Brain pericyte (primary cell): ENCODE measurements at regions not wholly inside any gene's neighbourhood (a gene's known extent, or its start where the extent isn't known, plus 50 kb on each side); places are given as distances from the start of the nearest gene placed in this dataset.

Source experiments
- DNase-seq: peaks from one replicate; pipeline ENCODE4 v3.0.0-alpha.2; 2012; ENCODE audit warnings: low read depth, low spot score

DNA sequence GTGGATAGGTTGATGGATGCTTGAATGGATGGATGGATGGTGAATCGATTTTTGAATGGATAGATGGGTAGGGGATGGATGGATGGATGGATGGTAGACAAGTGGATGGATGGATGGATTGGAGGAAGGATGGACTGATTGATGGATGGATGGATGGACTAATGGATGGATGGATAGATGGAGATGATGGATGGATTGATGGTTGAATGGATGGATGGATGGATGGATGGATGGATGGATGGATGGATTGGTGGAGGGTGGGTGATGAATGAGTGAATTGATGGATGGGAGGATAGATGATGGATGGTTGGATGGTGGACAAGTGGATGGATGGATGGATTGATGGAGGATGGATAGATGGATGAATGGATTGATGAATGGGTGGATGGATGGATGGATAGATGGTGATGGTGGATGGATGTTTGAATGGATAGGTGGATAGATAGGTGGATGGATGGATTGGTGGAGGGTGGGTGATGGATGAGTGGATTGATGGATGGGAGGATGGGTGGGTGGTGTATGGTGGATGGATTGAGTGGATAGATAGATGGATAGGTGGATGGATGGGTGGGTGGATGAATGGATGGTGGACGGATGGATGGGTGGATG lies 1140.9 kb downstream of the BRD1 start:
- no peak for DNase-seq

DNA sequence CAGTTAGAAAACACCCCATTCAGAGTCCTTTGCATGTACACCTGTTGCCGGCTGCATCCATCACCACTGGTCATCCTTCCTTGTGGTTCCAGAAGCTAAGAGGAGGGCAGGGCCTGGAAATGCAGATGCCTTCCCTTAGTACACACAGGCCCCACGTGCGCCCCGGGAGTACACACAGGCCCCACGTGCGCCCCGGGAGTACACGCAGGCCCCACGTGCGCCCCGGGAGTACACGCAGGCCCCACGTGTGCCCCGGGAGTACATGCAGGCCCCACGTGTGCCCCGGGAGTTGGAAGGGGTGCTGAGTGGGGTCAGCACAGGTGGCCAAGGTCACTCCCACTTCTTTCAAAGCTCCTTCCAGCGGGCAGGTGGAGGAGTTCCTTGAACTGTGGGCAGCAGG lies 1141.9 kb downstream of the BRD1 start:
- DNase-seq = no peak

DNA sequence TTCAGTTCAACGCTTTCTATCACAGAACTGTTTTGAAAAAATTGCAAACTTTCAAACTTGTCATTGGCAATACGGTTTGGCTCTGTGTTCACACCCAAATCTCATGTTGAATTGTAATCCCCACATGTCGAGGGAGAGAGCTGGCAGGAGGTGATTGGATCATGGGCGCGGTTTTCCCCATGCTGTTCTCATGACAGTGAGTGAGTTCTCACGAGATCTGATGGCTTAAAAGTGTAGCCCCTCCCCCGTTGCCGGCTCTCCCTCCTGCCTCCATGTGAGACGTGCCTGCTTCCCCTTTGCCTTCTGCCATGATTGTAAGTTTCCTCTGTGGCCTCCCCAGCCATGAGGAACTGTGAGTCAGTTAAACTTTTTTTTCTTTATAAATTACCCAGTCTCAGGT lies 1144.0 kb downstream of the BRD1 start:
- DNase-seq = no peak

DNA sequence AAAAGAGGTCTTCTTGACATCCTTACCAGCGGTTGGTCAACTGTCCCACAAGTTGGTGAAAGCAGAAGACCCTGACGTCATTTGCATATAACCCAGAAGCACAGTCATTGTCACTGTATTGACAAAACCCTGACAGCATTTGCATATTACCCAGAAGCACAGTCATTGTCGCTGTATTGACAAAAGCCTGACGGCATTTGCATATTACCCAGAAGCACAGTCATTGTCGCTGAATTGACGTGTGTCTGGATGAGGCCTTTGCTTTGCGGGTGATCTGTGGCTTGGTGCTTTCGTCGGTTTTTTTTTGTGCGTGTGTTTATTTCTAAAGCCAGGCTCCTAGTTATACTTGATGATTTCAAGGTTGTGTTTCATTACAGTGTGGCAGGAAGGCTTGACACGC lies 1145.2 kb downstream of the BRD1 start:
- no peak for DNase-seq

DNA sequence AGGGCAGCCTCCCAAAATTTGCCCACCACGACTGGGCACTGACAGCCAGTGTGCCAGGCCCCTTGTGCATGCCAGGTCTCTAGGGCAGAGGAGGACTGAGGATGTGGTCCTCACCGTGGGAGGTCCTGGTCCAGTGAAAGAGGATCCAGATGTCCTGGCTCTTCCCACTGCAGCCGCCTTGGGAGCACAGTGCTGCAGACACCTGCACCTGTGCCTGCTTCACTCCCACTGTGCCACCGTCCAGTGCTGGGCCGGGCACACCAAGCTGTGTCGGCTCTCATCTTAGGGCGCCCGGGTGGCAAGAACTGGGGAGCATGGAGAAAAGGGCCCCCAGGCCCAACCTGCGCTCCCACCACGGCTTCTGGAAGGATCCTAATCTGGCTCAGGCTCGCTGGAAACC lies 1147.1 kb downstream of the BRD1 start:
- DNase-seq = no peak

DNA sequence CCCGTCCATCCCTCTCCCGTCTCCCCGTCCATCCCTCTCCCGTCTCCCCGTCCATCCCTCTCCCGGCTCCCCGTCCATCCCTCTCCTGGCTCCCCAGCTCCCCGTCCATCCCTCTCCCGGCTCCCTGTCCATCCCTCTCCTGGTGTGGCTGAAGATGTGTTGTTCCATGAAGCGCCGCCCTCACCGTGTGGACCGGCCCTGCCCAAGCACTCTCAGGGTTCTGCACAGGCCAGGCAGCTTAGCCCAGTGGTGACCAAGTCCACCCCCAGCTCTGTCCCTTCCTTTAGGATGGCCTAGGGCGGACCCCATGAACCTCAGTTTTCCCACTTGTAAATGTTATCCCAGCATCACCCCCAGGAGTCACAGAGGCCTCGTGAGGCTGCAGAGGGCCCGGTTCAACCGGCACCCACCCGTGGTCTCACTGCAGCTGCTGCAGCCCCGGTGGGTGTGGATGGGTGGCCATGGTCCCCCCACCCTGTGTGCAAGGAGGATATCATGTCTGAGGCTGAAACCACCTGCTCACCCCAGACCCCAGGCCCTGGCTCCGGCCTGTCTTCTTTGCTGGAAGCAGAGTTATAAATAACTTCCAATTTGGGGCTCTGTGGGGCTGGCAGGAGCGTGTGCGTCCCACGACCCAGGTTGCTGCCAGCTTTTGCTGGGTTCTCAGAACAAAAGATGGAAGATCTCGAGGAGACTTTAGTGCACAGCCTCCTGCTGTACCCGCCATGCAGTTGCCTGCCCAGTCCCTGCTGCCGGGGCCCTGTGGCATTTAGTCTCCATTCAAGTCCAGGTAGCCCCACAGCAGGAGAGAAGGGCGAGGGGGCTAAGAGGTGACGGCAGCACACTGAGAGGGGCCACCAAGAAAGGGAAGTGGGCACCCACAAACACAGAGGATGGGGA lies 1147.8 kb downstream of the BRD1 start:
- no peak for DNase-seq

DNA sequence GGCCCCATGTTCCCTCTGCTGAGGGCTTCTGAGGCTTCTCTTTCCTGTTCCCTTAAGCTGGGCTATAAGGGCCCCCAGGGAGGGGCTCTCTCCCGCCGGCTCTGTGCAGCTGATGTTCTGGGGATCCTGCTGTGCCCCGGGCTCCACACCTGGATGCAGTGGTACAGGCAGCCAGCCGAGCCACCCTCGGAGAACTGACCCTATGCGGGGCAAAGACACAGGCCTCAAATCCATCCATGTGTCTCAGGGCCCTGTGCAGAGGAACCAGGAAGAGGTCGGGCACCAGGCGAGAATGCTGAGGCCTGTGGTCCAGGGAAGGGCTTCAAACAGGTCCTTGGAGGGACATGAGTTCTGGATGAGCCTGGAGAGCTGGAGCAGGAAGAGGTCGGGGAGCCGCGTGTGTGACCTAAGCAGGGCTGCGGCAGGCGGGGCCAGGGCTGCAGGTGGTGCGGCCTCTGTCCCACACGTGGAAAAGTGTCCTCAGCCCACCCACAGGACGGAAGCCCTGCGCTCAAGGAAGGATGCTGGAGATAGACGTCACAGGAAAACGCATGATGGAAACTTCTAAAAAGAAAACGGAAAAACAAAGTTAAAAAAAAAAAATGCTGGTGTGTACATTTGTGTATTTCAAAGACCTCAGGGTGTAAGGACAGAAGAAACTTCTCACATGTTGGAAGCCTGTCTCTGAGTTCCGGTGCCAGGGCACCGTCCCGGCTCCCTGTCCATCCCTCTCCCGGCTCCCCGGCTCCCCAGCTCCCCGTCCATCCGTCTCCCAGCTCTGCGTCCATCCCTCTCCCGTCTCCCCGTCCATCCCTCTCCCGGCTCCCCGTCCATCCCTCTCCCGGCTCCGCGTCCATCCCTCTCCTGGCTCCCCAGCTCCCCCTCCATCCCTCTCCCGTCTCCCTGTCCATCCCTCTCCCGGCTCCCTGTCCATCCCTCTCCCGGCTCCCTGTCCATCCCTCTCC lies 1149.2 kb downstream of the BRD1 start:
- no peak for DNase-seq

DNA sequence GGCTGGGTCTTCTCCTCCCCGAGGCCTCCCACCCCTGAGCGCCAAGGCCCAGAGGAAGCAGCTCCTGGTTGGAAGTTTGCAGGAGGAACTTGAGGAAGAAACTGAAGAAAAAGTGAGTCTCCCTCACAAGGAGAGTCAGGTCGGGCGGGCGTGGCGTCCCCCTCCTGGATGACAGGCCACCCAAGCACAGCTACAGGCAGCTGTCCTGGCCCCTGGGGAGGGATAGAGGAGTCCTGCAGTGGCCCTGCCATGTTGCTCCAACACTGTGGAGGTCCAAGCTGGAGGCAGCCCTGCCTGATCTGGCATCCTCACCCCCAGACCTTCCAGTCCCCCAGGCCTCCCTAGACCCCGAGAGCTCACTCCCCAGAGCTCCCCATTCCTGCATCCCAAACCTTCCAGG lies 1150.1 kb downstream of the BRD1 start:
- DNase-seq = no peak

DNA sequence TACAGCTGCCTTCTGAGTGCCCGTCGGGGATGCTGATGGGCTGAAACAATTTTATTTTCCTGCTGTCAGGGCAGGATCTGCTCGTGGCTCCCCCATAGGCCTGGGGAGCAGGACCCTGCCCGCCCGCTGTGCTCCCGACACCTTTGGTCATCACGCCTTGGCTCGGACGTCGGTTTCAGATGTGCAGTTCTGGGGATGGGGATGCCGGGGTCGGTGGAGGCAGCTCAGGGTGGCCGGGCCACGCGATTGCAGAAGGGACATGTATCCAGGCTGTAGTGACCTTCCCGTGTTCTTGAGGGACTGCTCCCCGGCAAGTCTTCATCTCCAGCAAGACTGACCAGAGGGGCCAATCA lies 1150.5 kb downstream of the BRD1 start:
- no peak for DNase-seq

DNA sequence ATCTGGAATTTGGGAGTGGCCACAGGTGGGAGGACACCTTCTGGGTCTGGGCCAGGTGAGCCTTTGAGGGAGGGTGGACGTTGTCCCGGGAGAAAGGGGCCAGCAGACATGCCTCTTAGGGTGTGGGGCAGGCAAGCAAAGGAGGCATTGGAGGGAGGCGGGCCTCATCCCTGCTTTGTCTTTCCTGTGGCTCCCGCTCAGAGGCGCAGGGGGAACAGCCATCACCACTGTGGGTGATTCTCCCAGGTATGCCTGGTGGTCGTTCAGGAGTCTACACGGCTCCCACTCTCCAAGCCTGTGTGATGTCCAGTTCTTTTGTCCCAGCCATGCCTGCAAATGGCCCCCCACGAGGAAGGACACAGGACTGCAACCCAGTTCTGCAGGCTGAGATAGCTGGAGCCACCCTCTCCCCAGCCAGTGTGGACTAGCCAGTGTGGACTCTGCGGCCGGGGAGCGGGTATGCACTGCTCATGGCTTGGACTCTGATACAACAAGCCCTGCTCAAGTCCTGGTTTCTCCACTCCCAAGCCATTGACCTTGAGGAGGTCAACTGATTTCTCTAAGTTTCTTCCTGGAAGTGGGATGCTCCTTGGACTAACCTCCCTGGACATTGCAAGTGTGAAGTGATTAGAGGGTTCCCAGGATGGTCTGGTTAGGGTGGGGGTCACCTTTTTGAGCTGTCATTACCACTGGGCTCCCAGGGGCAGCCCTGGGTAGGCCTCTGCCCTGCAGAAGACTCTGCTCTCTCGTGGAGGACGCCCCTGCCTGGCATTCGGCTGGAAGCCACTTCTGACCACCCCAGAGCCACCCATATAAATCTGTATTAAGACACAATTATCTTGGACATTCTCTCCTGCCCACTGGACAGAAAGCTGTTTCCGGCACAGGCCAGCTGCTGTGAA lies 1151.2 kb downstream of the BRD1 start:
- DNase-seq = no peak

DNA sequence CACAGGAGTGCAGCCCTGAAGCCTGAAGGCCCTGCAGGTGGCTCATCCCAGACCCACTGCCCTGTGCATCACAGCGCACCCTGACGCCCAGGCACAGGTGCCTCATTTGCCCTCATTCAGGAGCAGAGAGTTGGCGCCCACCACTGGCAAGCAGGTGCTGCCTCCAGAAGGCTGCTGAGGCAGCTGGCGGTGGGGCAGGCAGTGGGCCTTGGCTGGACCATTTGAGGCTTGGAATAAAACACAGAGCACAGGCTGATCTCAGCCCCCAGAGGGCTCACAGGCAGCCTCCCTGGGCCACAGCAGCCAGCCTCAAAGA lies 1151.9 kb downstream of the BRD1 start:
- DNase-seq = no peak

DNA sequence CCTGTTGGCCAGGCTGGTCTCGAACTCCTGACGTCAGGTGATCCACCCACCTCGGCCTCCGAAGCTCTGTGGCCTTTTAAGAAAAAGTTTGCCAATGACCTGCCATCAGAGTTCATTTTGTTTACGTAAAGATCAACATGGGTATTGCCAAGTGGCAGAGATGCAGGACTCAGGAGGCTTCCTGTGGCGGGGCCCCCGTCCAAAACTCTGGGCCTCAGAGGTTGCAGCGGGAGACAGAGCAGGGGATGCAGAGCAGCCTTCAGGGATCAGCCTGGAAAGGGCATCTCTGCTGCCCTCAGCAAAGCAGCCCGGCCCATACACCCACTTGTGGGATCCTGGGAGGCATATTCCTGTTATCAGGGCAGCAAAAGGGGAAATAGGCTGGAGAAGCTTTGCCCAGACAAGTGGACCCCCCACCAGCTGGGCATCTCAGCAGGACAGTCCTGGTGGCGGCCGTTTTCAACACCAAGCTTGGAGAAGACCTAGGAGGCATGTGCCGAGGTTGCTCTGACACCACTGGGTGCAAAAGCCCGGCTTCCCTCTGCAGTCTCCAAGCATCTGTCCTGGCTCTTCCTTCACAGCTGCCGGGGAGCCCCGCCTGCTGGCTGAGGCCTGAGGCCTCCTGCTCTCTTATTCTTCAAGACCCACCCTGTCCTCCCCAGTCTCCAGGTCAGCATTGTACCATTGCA lies 1152.4 kb downstream of the BRD1 start:
- DNase-seq = no peak

DNA sequence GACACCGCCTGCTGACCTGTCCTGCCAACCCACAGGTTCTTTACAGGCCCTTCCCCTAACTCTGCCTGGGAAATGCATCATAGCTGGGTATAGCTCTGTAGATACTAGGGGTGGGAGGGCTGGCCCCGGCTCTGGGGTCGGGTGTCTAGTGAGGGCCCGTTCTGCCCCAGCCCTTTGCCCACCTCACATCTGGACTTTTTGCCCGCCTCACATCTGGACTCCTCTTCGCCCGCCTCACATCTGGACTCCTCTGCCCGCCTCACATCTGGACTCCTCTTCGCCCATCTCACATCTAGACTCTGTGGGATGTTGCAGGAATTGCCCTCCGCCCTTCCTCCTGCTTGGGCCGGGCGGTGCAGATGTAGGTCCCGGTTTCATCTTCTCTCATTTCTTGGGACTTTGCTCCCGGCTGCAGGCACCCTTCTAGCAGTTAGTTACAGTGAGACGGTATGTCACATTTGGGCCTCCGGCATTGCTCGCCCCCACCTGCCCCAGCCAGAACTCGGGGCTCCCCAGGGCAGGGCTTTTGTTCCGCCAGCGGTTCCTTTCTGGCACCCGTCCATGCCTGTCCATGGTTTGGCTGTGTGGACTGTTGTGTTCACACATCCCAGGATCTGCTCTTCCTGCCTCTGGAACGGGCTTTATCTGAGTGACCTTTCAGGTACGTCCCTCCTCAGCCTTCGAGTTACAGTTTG lies 1153.7 kb downstream of the BRD1 start:
- no peak for DNase-seq

DNA sequence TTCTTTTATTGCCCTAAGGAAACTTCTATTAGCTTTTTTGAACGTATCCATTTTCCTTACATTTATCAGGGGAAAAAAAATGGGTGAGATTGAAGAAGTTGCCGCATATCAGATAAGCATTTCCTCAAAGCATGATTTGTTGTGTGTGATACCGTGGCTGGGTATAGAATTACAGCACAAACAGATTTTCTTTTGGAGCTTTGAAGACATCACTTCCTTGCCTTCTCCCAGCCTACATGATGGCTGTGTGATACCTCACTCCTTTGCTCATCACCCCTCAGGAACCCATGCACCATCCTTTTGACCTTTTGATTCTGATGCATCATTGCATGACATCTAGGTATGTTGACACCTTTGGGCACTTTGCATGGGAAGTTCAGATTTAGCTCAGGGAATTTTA lies 1155.3 kb downstream of the BRD1 start:
- no peak for DNase-seq

DNA sequence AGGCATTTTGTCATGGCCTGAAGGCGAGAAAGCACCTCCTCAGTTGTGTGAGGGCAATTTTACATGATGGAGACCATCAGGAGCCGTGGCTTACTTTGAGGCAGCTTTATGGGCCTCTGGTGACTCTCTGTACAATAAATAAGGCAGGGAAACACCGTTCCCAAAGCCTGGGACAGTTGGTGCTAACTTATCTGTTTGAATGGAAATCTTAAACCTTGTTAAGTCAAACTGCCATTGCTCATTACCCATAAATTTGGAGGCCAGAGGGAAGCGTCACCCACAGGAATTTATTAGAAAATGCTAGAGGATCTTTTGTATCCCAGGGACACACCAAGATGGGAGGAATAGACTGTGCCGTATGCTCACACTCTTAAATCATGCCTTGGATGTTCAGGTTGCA lies 1156.9 kb downstream of the BRD1 start:
- no peak for DNase-seq

DNA sequence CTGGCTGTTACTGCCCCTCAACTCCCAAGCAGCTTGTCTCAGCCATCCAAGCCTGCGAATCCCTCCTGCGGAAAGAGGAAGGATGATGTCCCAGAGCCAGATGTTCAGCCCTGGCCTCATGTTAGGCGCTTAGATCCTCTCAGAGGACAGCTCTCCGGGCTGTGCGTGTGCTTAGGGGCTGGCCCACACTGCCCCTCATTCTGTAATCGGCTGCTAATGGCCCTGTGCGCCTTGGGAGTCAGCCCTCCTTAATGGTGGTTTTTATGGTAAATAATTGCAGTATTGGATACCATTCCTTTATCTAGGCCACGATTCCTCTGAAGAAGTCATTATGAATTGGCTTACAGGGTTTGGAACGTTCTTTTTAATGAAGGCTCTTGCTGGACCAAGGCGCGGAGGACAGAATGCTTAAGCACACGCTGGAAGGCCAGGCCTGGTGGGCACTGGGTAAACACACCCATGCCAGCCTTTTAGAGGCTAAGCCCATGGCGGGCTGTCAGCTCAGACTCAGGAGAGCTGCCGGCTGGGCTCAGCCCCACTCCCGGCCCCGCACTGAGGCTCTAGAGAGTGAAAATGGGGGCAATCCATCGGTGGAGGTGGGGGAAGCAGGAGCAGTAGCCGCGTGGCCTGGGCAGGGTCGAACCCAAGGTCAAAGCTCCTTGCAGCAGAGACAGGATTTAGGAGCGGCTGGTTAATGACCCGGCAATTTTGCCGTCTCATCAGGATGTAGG lies 1157.5 kb downstream of the BRD1 start:
- no peak for DNase-seq

DNA sequence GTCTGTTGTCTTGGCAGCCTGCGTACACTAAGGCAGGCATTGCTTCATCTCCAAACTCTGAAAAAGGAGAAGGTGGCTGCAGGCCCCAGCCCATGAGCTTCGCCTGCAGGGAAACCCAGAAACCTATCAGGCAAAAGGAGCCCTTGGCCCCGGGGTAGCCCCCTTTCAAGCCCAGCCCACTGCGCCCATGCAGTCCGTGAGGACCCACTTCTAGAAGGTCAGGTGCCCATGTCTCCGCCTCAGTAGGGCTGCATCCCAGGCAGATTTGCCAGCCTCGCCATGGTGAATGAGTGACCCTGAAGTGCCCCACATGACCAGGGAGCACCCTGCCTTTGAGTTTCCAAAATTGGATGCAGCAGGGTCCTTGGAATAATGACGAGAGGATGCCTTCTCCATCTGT lies 1158.4 kb downstream of the BRD1 start:
- no peak for DNase-seq

DNA sequence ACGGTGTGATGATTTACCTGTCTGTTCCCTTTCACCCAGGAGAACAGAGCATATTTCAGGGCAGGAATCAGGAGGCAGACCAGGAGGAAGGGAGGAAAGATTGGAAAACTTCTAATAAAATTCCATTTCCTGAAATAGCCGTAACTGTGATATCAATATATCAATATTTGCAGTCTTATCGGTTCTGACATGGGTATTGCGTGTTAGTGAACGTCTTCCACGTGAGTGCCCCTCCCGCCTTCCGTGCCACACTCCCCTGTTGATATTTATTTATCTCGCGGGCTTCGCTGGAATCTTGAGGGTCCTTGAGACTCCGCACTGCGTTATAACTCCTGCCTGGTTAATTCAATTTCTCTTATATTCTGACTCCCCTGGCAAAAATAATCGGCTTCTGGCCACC lies 1160.4 kb downstream of the BRD1 start:
- no peak for DNase-seq

DNA sequence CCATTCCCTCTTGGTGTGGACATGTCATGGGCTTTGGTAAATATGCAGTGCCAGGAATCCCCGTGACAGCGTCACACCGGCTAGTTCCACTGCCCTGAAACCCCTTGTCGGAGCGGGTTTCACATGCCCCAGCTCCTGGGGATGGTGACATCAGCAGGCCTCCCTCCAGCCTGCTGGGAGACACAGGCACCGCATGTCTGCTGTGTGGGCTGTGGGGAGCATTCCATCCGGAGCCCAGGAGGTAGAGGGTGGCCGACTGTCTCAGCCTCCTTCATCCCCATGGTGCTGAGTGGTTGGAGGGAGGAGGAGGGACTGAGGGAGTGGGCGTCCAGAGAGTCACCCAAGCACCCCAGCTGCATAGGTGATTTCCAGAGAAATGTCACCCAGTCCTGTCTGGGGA lies 1161.1 kb downstream of the BRD1 start:
- no peak for DNase-seq
